HG03039 (cell line): ENCODE measurements at regions not wholly inside any gene's neighbourhood (a gene's known extent, or its start where the extent isn't known, plus 50 kb on each side); places are given as distances from the start of the nearest gene placed in this dataset.
"Not testable (repeated sequence)": the region's sequence is repeated elsewhere in the genome, so short reads cannot be mapped to it uniquely, and the experiment has no call there.

Source experiments
- ATAC-seq: cut with Tn5 transposase; IDR thresholded peaks from one replicate; pipeline ENCODE4 v1.9.1; 2021; ENCODE audit warnings: mild to moderate bottlenecking, moderate library complexity; ENCODE audit not compliant: unreplicated experiment

DNA sequence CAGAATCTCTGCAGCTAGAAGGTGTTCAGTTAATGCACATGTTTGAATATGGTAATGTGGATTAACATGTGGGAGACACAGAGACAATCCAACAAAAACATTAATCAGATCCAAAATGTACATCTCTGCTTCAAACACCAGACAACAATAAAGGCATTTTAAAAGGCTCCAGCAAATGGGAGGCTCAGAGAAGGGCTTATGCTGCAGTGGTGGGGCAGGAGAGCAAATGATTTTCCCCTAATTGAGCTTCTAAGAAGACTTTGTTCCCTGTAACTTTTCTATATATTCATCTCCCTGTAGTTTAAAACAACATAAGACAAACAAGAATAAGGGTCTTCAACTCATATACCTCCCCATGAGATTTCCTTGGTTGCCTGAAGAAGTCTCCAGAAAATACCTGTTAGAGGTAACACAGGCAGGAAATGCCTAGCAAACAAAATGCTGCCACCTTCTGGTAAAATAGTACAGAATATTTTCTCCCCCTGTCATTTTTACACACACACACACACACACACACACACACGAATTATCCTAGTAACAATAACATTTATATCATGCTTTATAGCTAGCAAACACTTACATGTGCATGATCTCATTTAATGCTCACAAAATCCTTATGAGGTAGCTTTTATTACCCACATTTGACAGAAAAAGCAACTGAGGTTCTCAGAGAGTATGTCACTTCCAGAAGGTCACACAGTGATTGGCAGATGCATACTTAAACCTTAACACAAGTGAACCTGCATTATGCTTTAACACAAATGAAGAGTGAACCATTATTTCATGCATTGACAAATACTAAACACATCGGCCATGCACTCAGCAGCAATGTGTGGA, 123.4 kb upstream of the MB21D2 start:
- ATAC-seq = no peak

- ATAC-seq = no peak
Measured at GRCh38 chr3:193046371-193046770, 128.7 kb upstream of the MB21D2 start.

GRCh38 chr3:193047461-193047860, 129.8 kb upstream of the MB21D2 start:
- not testable (repeated sequence) for ATAC-seq

DNA sequence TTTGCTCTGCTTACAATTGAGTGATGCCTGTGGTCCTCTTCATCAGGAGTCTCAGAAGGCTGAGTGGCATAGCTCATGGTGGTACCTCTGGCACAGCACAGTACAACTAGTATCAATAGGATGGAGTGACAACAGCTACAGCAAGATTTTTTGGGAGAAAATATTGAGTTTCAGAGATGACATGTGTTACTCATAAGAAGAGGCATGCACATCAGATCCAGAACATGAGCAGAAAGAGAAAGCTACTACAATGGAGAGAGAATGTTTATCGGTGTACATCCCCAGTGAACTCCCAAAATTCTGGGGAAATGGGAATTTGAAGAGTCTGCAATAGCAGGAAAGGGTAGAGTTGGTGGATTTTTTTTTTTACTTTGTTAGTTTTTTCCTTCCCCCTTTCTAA, 130.5 kb upstream of the MB21D2 start:
- ATAC-seq = no peak

DNA sequence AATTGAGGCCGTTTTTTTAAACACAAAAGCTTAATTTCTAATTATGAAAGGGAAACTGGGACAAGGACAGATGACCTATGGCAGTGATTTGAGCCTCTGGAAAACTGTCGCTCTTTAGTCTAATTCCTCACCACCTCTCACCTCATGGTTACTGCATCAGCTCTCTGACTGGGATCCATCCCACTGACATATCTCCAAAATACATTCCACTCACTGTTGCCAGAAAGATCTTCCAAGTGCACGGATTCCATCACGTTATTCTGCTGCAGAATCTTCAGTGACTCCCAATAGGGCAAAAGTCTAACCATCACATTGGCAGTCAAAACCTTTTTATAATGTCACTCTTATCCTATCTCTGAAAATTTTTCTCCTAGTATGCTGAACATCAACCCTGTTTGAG, 132.3 kb upstream of the MB21D2 start:
- no peak for ATAC-seq

DNA sequence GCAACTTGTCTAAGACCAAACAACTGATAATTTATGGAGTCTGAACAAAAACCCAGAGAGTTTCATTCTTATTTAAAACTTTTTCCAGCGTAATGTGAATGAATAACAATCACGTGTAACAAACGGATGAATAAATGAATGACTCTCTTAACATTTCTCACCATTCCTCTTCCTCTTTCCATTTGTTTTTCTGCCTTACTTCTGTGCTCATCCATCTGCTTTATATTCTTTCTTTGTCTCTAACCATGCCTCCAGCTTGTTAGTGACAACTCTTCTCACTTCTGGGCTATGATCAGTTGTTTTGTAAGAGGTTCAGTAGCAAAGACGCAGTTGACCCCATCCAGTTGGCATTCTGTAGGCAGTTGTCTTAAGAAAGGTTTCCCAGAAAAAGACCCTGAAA, 133.7 kb upstream of the MB21D2 start:
- ATAC-seq = no peak

GRCh38 chr3:193052354-193053045, 134.8 kb upstream of the MB21D2 start:
- no peak for ATAC-seq

DNA sequence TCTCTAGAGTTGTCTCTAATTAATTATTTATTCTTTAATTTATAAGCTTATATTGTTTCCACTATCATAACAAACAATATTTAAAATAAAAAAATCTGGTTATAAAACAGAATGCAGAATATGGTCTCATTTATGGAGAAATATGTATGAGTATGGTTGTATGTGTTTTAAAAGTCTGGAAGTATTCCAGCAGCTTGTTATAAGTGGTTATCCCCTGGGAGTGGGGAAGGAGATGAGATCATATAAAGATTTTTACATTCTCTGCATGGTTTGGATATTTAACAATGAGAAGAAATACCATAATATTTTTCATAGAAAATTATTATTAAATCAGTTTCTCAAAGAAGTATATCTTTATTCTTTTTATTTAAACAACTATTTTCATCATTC, 135.4 kb upstream of the MB21D2 start:
- ATAC-seq = no peak

GRCh38 chr3:193055352-193055751, 137.7 kb upstream of the MB21D2 start:
- ATAC-seq = no peak

DNA sequence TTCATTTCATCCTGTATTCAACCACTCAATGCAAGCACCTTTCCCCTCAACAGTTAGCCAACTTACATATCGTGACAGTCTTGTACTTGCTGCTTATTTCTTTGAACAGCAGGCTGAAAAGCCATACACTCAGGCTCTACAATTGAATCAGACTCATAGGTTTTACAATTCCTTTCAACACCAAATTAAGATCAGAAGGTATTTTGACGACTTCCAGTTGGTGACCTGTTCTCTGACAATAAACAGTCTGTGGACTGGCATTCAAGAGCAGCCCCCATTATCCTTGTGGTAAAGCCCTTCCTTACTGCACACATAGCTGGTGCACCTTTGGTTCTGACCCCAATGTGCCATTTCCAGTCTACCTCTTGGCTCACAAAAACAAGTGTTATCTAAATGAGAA, 140.0 kb upstream of the MB21D2 start:
- ATAC-seq = no peak

DNA sequence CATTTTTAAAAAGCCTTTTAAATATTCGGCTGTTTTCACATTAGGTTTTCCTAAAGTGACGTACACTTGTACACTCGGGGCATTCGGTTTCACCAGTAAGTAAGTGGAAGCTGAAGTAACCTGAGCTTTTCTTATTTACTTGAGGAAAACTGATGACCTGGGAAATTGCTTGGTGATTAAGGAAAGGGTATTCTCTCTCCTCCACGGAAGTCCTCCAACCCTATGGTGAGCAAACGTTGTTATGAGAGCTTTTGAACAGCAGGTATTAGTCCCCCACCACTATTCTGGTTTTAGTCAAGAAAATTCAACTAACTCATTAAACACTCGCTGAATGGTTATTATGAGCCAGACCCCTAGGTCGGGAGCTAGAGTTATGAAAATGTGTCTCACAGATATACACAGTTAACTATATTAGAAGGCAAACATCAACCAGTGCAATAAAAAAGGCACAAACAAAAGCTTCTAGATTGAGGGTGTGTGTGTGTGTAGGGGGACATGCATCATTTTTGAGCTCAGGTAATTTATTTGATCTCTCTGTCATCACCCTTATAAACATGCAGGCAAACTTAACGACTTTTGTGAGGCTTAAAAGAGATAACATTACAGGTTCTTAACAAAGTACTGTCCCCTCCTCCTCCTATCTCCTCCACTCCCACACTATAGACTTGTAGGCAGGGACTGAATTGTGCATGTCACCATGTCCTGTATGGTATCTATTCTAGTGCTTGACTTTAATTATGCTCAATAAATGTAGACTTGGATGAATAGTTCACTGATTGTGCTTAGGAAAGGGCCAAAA, 143.3 kb upstream of the MB21D2 start:
- ATAC-seq = no peak

- no peak for ATAC-seq
Measured at GRCh38 chr3:193068365-193068764, 150.7 kb upstream of the MB21D2 start.

DNA sequence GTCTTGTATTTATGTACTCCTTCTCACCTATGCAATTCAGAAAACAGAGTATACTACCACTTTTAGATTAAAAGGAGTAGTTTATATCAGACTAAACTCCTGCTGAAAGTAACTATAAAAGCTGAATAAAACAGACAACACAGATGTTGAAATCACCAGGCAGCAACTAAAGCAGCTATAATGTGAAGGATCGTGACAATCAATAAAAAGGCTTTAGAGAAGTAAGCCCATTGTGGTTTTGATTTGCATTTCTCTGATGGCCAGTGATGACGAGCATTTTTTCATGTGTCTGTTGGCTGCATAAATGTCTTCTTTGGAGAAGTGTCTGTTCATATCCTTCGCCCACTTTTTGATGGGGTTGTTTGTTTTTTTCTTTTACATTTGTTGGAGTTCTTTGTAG, 152.1 kb upstream of the MB21D2 start:
- not testable (repeated sequence) for ATAC-seq

DNA sequence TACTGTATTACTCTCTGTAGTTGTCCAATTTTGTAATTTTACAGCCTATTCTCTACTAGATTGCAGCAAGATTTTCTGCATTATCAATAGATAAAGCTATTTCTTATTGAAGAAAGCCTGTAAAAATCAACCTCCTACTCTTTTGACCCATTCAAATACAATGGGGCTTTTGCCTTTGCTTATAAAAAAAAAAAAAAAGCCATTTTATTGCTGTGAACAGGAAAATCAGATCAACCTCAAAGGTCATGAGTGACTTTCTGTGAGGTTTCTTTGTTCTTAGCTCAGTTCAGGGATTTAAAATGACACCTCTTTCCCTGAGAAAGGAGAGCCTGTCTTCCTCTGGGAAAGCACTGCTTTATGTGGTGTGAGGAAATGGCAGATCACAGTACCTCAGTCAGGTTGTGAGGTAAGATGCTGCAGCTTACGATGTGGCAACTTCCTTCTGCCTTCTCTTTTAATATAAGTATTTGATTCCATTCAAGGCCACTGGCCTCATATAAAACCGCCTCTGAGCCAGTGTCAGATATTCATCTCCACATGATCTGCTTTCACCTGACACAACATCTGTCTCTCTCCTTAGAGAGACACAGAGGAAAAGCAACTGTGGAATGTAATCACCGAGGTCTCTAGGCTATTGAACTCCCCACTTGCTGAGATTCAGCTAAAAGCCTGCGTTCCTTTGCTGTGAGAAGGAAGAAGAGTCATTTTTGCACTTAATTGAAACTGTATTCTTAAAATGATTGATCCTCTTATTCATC, 161.5 kb upstream of the MB21D2 start:
- ATAC-seq = no peak

DNA sequence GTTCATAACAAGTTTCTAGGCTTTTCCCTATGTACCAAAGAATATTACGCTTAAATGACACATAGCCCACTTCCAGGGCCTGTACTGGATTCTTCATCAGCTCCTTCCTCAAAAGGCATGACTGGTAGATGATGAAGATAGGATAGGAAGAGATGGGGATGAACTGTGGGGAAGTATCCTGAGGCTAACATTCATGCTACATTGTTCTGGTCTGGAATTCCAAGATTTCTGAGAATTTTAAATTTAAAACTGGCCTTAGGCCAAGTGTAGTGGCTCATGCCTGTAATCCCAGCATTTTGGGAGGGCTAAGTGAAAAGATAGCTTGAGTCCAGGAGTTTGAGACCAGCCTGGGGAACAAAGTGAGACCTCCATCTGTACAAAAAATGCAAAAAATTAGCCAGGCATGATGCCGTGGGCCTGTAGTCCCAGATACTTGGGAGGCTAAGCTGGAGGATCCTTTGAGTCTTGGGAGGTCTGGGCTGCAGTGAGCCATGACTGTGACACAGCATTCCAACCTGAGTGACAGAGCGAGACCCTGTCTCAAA, 160.1 kb upstream of the PLAAT1 start:
- no peak for ATAC-seq

DNA sequence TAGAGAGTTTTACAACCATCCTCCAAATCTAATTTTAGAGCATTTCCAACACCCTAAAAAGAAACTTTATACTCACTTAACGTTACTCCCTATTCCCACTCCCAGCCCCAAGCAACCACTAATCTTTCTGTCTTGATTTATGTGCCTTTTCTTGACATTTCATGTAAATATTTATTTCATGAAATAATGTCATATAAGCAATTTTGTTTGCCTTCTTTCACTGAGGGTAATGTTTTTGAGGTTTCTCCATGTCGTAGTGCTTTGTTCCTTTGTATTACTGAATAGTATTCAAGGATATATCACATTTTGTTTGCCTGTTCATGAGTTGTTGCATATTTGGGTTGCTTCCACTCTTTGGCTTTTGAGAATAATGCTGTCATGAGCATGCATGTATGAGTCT, 155.4 kb upstream of the PLAAT1 start:
- ATAC-seq = no peak

DNA sequence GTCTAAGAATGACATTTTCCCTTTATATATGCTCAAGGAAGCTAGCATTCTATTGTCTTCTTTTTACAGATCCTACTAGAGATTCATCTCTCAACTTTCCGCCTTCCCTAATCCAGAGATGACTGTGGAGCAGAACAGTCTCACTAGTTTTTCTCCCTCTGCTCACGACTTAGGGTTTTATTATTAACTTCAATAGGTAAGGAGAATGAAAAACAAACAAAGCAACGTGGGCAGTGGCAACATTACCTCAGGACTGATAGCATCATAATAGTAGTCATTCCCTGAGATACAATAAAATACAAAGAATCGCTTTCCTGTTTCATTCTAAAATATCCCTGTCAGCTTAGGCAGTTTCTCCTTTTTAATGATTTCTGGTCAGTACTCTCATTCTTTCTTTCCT, 154.3 kb upstream of the PLAAT1 start:
- ATAC-seq = no peak

GRCh38 chr3:193087336-193087735, 153.7 kb upstream of the PLAAT1 start:
- ATAC-seq = no peak

DNA sequence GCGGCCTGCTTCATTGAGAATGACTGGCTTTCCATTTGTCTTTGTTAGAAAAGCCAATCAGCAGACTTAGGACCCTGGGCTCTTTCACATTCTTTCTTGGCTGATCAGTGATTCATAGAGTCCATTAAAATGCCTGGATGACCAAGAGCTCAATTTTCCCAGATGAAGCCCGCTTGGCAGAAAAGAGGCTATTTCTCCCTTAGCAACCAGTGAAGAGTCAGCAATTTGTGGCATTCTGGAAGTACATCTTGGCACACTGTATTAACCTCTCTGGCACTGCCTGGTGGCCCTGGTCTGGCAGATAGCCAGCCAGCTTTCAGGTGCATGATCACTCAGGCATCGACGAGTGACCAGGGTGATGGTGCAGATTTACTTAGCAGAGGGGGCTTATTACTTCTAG, 145.7 kb upstream of the PLAAT1 start:
- ATAC-seq = no peak

- no peak for ATAC-seq
Measured at GRCh38 chr3:193096076-193096475, 144.9 kb upstream of the PLAAT1 start.
